HUES6 (cell line): ENCODE measurements at regions not wholly inside any gene's neighbourhood (a gene's known extent, or its start where the extent isn't known, plus 50 kb on each side); places are given as distances from the start of the nearest gene placed in this dataset.

Experiments used
- H3K27ac ChIP-seq: 2 replicates; pipeline ENCODE4 v1.7.0; 2013; ENCODE audit warnings: low read depth, mild to moderate bottlenecking, low read length, inconsistent platforms
- H3K27me3 ChIP-seq: 2 replicates; pipeline ENCODE4 v1.6.1; 2013; ENCODE audit warnings: low read length; ENCODE audit not compliant: control insufficient read depth, insufficient read depth
- H3K36me3 ChIP-seq: 2 replicates; pipeline ENCODE4 v1.6.1; 2013; ENCODE audit warnings: low read length; ENCODE audit not compliant: control insufficient read depth, insufficient read depth
- H3K4me1 ChIP-seq: 2 replicates; pipeline ENCODE4 v1.6.1; 2013; ENCODE audit warnings: low read length; ENCODE audit not compliant: control insufficient read depth, insufficient read depth
- H3K4me3 ChIP-seq: 2 replicates; pipeline ENCODE4 v1.5.1; 2013; ENCODE audit warnings: low read depth, low read length
- H3K9ac ChIP-seq: one replicate; pipeline ENCODE4 v1.6.1; 2013; ENCODE audit warnings: mild to moderate bottlenecking, low read length
- H3K9me3 ChIP-seq: 2 replicates; pipeline ENCODE4 v1.6.1; 2013; ENCODE audit warnings: low read depth, low read length; ENCODE audit not compliant: control insufficient read depth, insufficient read depth

- no peak overlapping the region for H3K27ac ChIP-seq
Observed at GRCh38 chr3:166488977-166489672, 651.9 kb upstream of the BCHE start.

GRCh38 chr3:166484470-166484869 lies 647.2 kb upstream of the BCHE start:
- Histone ChIP-seq H3K36me3 (no peaks in the 10 kb centered on the region), H3K27ac (no peak overlapping the region), H3K27me3 (no peaks in the 10 kb centered on the region), H3K9me3 (no peaks in the 10 kb centered on the region), H3K9ac (no peak overlapping the region), H3K4me1 (no peaks in the 10 kb centered on the region), H3K4me3 (no peak overlapping the region)

More at GRCh38 chr3:166488977-166489672, 651.9 kb upstream of the BCHE start:
- no peaks in the 10 kb centered on the region for H3K4me1 ChIP-seq
- no peak overlapping the region for H3K9ac ChIP-seq
- H3K4me3 ChIP-seq = no peak overlapping the region
- H3K27me3 ChIP-seq = no peaks in the 10 kb centered on the region
- H3K36me3 ChIP-seq = no peaks in the 10 kb centered on the region
- no peaks in the 10 kb centered on the region for H3K9me3 ChIP-seq

DNA sequence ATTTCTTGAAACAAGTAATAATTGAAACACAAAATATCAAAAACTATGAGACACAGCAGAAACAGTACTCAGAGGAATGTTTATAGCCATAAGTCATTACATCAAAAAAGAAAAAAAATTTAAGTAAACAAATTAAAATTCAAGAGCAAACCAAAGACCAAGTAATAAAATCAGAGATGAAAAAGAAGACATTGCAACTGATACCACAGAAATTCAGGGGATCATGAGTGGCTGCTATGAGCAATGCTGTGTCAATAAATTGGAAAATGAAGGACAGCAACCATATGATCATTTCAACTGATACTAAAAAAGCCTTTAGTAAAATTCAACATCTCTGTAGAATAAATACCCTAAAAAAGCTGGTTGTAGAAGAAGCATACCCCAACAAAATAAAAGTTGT lies 644.1 kb upstream of the BCHE start:
- Histone ChIP-seq H3K27ac (no peak overlapping the region), H3K4me1 (no peaks in the 10 kb centered on the region), H3K4me3 (no peak overlapping the region), H3K9me3 (no peaks in the 10 kb centered on the region), H3K9ac (no peak overlapping the region), H3K27me3 (no peaks in the 10 kb centered on the region), H3K36me3 (no peaks in the 10 kb centered on the region)

GRCh38 chr3:166478356-166478755 lies 641.1 kb upstream of the BCHE start:
- H3K36me3 ChIP-seq = no peaks in the 10 kb centered on the region

DNA sequence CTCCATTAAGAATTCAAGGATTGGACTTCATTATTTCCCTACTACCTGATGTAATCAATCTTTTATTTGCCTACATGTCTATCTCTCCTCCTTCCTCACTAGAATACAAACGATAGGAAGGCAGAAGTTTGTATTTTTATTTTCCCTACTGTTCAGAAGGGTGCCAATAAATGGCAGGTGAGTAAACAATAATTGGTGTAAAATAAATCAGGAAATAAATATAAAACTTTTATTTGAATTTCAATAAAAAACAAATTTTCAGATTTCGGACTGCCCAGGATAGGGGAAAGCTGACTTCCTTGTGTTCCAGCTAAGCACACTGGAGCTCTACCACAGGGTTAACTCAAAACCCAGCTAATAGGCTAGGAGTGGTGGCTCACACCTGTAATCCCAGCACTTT lies 636.3 kb upstream of the BCHE start:
- Histone ChIP-seq H3K27ac (no peak overlapping the region), H3K27me3 (no peaks in the 10 kb centered on the region), H3K9ac (no peak overlapping the region), H3K9me3 (no peaks in the 10 kb centered on the region), H3K4me3 (no peak overlapping the region), H3K36me3 (no peaks in the 10 kb centered on the region), H3K4me1 (no peaks in the 10 kb centered on the region)

More at GRCh38 chr3:166478356-166478755, 641.1 kb upstream of the BCHE start:
- Histone ChIP-seq H3K27me3 (no peaks in the 10 kb centered on the region), H3K9me3 (no peaks in the 10 kb centered on the region), H3K27ac (no peak overlapping the region), H3K4me3 (no peak overlapping the region), H3K4me1 (no peaks in the 10 kb centered on the region), H3K9ac (no peak overlapping the region)

GRCh38 chr3:166472015-166472414 lies 634.8 kb upstream of the BCHE start:
- Histone ChIP-seq H3K4me1 (no peaks in the 10 kb centered on the region), H3K27me3 (no peaks in the 10 kb centered on the region), H3K27ac (no peak overlapping the region), H3K36me3 (no peaks in the 10 kb centered on the region), H3K9me3 (no peaks in the 10 kb centered on the region), H3K4me3 (no peak overlapping the region), H3K9ac (no peak overlapping the region)

DNA sequence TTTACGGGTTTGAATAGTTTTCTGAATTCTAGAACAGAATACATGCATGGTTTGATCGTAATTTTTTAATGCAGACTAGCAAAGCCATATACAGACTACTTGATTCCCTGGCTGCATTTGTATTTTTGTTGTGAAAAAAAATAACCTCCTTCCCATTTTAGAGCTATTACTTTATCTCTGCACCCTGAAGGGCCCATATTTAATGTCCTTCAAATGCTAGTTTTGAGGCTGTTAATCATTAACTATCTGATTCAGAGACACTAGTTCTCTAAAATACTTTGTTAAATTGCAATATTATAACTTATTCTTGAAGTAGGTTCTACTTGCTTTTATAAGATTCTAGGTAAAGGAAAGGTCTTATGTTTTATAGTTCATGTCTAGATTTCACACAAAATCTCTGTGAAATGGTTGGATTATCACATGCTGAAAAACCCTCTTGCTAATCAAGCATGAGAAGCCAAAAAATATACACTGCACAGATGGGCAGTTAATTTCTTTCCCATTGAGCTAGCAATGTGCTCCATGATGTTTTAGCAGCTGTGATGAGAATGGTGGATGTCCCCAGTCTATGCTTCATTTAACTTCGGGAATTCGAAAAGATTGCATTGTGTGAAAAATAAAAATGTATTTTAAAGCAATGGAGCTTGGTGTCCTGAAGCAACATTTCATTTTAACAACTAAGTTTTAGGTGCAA lies 634.0 kb upstream of the BCHE start:
- H3K27ac ChIP-seq = no peak overlapping the region
- H3K27me3 ChIP-seq = no peaks in the 10 kb centered on the region
- no peaks in the 10 kb centered on the region for H3K9me3 ChIP-seq
- H3K9ac ChIP-seq = no peak overlapping the region
- H3K36me3 ChIP-seq = no peaks in the 10 kb centered on the region
- no peaks in the 10 kb centered on the region for H3K4me1 ChIP-seq
- H3K4me3 ChIP-seq = no peak overlapping the region

DNA sequence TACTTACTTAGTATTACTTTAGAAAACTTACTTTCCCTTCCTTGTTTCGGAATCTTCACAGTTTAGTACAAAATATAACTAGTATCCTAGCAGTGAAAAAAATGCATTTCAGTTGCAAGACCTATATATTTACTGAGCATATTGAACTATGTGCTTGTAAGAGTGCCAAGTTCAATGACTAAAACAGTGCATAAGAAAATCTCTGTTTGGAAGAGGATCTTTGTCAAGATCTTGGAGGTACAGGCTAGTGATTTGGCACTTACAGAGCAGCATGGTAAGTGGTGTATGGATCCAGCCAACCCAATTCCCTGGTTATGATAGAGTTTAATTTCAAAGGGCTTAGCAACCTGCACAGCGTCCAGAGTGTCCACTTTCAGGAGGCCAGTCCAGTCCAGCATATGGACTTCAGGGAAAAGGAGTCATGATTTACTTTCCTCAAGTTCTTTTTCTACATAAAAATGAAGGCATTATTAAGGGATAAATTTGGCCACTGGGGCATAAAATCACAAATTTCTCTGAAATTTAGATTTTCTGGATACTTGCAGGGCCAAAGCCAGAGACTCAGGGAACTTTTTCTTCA lies 625.8 kb upstream of the BCHE start:
- Histone ChIP-seq H3K27ac (no peak overlapping the region), H3K36me3 (no peaks in the 10 kb centered on the region), H3K27me3 (no peaks in the 10 kb centered on the region), H3K4me3 (no peak overlapping the region), H3K4me1 (no peaks in the 10 kb centered on the region), H3K9ac (no peak overlapping the region), H3K9me3 (no peaks in the 10 kb centered on the region)

DNA sequence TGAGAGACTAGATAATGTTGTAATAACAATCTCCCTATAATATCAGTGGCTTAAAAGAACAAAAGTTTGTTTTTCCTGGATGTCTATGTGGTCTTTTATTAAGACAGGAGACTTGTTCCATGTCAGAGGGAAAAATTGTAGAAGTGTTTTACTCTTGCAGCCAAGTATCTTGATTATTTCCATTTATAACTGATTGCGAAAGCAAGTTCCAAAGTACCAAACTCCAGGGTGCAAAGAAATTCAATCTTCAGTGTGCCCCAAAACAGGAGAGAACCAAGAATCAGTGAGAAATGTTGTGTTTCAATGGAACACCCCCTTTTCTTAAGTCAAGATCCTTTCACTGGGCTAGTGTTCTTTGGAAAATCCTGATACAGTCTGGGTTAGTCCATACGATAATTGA lies 624.4 kb upstream of the BCHE start:
- Histone ChIP-seq H3K4me1 (no peaks in the 10 kb centered on the region), H3K36me3 (no peaks in the 10 kb centered on the region), H3K27me3 (no peaks in the 10 kb centered on the region), H3K27ac (no peak overlapping the region), H3K9ac (no peak overlapping the region), H3K4me3 (no peak overlapping the region), H3K9me3 (no peaks in the 10 kb centered on the region)

- Histone ChIP-seq H3K27me3 (no peaks in the 10 kb centered on the region), H3K27ac (no peak overlapping the region), H3K4me3 (no peak overlapping the region), H3K36me3 (no peaks in the 10 kb centered on the region), H3K9me3 (no peaks in the 10 kb centered on the region), H3K9ac (no peak overlapping the region), H3K4me1 (no peaks in the 10 kb centered on the region)
Observed at GRCh38 chr3:166457382-166457781, 620.2 kb upstream of the BCHE start.

GRCh38 chr3:166456286-166456685 lies 619.1 kb upstream of the BCHE start:
- H3K4me1 ChIP-seq = no peaks in the 10 kb centered on the region
- no peaks in the 10 kb centered on the region for H3K36me3 ChIP-seq
- no peak overlapping the region for H3K4me3 ChIP-seq
- no peaks in the 10 kb centered on the region for H3K27me3 ChIP-seq
- H3K9ac ChIP-seq = no peak overlapping the region
- H3K9me3 ChIP-seq = no peaks in the 10 kb centered on the region
- no peak overlapping the region for H3K27ac ChIP-seq
